ENCODE measurements at regions not wholly inside any gene's neighbourhood (a gene's known extent, or its start where the extent isn't known, plus 50 kb on each side); places are given as distances from the start of the nearest gene placed in this dataset.

GRCh38 chr6:44511126-44511525 is 123.6 kb downstream of the CDC5L start:
- 68% methylated on average over 3 of the region's 3 CpGs for WGBS
- TF ChIP-seq POLR2A (IDR thresholded peaks at IDR 0.05) (no peak), CTCF (IDR thresholded peaks at IDR 0.05) (no peak), POLR2AphosphoS5 (IDR thresholded peaks at IDR 0.05) (no peak), EP300 (IDR thresholded peaks at IDR 0.05) (no peak)
- no peaks in the 10 kb centered on the region for H3K36me3 ChIP-seq

GRCh38 chr6:44512868-44513741 is 125.6 kb downstream of the CDC5L start:
- Histone ChIP-seq H3K27ac (no peak overlapping the region), H3K4me3 (no peak overlapping the region), H3K27me3 (no peaks in the 10 kb centered on the region), H3K9me3 (no peaks in the 10 kb centered on the region), H3K36me3 (no peaks in the 10 kb centered on the region), H3K4me1 (no peaks in the 10 kb centered on the region)
- no peak for DNase-seq (ENCODE audit: low spot score in 2 of 2)
- WGBS = 57% methylated on average over 7 of the region's 7 CpGs
- no peak for TF ChIP-seq EP300 (IDR thresholded peaks at IDR 0.05)
- TF ChIP-seq CTCF (IDR thresholded peaks at IDR 0.05) = no peak
- TF ChIP-seq POLR2AphosphoS5 (IDR thresholded peaks at IDR 0.05) = no peak
- no peak for TF ChIP-seq POLR2A (IDR thresholded peaks at IDR 0.05)

More at GRCh38 chr6:44511126-44511525, 123.6 kb downstream of the CDC5L start:
- H3K27ac ChIP-seq = no peak overlapping the region
- no peak for DNase-seq (ENCODE audit: low spot score in 2 of 2)
- no peaks in the 10 kb centered on the region for H3K4me1 ChIP-seq
- H3K9me3 ChIP-seq = no peaks in the 10 kb centered on the region
- no peaks in the 10 kb centered on the region for H3K27me3 ChIP-seq
- H3K4me3 ChIP-seq = no peak overlapping the region

- DNase-seq (ENCODE audit: low spot score in 2 of 2) = no peak
- H3K4me3 ChIP-seq = no peak overlapping the region
- H3K27me3 ChIP-seq = no peaks in the 10 kb centered on the region
- H3K4me1 ChIP-seq = no peaks in the 10 kb centered on the region
- H3K36me3 ChIP-seq = no peaks in the 10 kb centered on the region
- no peak overlapping the region for H3K27ac ChIP-seq
- no peaks in the 10 kb centered on the region for H3K9me3 ChIP-seq
- WGBS = 95% methylated on average over 2 of the region's 2 CpGs
- TF ChIP-seq CTCF (IDR thresholded peaks at IDR 0.05) (no peak), POLR2AphosphoS5 (IDR thresholded peaks at IDR 0.05) (no peak), POLR2A (IDR thresholded peaks at IDR 0.05) (no peak), EP300 (IDR thresholded peaks at IDR 0.05) (no peak)
Measured at GRCh38 chr6:44514085-44514484, 126.6 kb downstream of the CDC5L start.

GRCh38 chr6:44514576-44515193 is 127.2 kb downstream of the CDC5L start:
- DNase-seq (ENCODE audit: low spot score in 2 of 2) = no peak
- H3K9me3 ChIP-seq = no peaks in the 10 kb centered on the region
- H3K27ac ChIP-seq = no peak overlapping the region
- no peaks in the 10 kb centered on the region for H3K36me3 ChIP-seq
- H3K4me3 ChIP-seq = no peak overlapping the region
- no peaks in the 10 kb centered on the region for H3K27me3 ChIP-seq
- H3K4me1 ChIP-seq = no peaks in the 10 kb centered on the region
- TF ChIP-seq EP300 (IDR thresholded peaks at IDR 0.05) = no peak
- TF ChIP-seq POLR2A (IDR thresholded peaks at IDR 0.05) = no peak
- TF ChIP-seq CTCF (IDR thresholded peaks at IDR 0.05) = no peak
- TF ChIP-seq POLR2AphosphoS5 (IDR thresholded peaks at IDR 0.05) = no peak
- 91% methylated on average over 3 of the region's 3 CpGs for WGBS

- H3K36me3 ChIP-seq = no peaks in the 10 kb centered on the region
- TF ChIP-seq POLR2A (IDR thresholded peaks at IDR 0.05) = no peak
- TF ChIP-seq CTCF (IDR thresholded peaks at IDR 0.05) = no peak
- TF ChIP-seq POLR2AphosphoS5 (IDR thresholded peaks at IDR 0.05) = no peak
- TF ChIP-seq EP300 (IDR thresholded peaks at IDR 0.05) = no peak
- WGBS = 92% methylated on average over 3 of the region's 4 CpGs
Measured at GRCh38 chr6:44522871-44523270, 135.4 kb downstream of the CDC5L start.

More at GRCh38 chr6:44522871-44523270, 135.4 kb downstream of the CDC5L start:
- DNase-seq (ENCODE audit: low spot score in 2 of 2) = no peak
- Histone ChIP-seq H3K27ac (no peak overlapping the region), H3K27me3 (peaks cover 4% of the 10 kb centered on the region), H3K9me3 (peaks cover 5% of the 10 kb centered on the region), H3K4me1 (no peaks in the 10 kb centered on the region), H3K4me3 (no peak overlapping the region)

All from suprapubic skin (tissue), 4 donors.